ENCODE measurements at regions not wholly inside any gene's neighbourhood (a gene's known extent, or its start where the extent isn't known, plus 50 kb on each side); places are given as distances from the start of the nearest gene placed in this dataset.

DNA sequence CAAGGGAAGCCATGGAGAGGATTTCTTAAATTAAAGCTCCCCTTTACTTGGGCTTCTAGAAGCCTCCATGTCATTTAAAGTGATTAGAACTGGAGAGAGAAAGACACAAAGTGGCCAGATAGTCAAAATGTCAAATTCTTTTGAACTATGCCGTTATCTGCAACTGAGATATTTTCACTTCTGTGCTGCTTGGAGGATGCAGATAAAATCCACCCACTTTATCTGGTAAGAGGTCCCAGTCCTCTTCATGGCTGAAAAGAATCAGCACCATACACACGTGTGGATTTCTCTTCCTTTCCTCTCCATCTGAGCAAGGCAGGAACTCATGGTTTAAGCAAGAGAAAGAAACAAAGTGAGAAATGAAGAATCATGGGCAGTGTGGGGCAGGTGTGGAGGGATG, 276.9 kb upstream of the RUNX1 start:
- no peak for TF ChIP-seq GATA3 (IDR thresholded peaks at IDR 0.05; ENCODE audit: low read depth, low read length)
- no peak for TF ChIP-seq GATA2 (IDR thresholded peaks at IDR 0.05; ENCODE audit: low read depth, low read length)

Measured in SH-SY5Y (cell line).